A172 (cell line): ENCODE measurements at regions not wholly inside any gene's neighbourhood (a gene's known extent, or its start where the extent isn't known, plus 50 kb on each side); places are given as distances from the start of the nearest gene placed in this dataset.
A peak's percentile ranks its signal among the peaks of the same experiment; 100 is the strongest.

ENCODE experiments used
- DNase-seq: peaks from one replicate; pipeline ENCODE4 v3.0.0-alpha.2; 2015; ENCODE audit warnings: low spot score

DNA sequence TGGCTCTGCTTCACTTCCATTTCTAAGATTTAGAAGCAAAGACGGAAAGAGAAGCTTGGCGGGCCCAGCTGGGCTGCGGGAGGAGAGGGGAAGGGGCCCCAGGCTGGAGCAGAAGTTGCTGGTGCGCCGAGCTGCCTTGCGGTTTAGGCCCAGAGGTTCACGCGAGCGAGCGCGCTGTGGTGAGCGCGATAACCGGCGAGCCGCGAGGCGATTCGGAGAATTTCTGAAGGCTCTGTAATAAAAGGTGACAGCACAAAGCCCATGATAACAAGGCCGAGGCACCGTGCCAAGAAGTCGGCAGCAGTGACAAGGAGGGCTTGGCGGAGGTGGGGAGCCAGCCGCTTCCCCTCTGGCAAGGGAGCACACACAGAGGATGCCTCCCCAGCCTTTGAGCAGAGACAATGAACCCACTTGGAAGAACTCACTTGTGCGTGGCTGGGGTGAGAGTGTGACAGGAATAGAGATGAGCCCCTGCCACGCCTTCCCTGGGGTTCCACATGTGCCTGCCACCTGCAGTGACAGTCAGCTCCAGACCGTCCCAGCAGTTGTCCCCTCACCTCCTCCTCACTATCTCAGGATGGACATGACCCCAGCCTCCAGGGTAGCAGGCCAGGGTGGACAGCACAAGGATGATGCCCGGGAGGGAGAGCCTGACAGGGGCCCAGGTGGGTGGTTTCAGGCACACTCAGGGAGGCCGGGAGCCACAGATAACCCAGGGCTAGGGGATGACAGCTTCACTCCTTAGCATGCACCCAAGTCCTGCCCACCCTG is 315.2 kb downstream of the UACA start:
- no peak for DNase-seq

DNA sequence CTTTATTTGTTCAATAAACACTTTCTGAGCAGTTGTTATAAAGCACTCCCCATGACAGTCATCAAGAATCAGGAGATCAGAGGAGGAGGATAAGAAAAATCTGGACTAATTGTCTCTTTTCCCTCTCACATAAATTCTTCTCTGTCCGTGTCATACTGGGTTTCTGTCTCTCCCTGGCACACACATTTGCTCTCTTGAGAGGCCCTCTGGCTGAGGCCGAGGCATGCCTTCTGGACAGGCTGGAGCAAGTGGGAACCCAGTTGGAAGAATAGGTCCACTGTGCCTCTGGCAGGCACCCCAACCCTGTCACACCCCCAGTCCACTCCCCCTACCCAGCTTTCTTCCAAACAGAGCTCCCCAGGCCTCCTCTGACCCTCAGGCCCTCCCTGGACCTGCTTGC is 315.8 kb downstream of the UACA start:
- no peak for DNase-seq

DNA sequence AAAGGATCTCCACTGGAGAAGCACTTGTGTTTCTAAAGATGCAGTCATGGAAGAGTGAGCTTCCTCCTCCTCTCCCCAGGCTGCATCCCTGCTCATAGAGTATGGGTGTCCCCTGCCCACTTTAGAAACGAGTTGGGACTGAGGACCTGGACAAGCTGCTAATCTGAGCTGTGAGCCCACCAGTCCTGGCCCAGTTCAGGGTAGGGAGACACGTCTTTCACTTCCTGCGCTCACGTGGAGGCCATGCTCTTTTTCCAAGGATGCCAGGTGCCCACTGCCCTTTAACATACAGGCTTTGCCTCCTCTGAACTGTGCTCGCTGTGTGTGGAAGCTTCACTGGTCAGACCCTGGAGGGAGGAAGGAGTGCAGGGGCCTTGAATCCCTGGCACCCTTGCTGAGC is 316.3 kb downstream of the UACA start:
- no peak for DNase-seq

- DNase-seq, result no peak
Measured at GRCh38 chr15:70443486-70444273, 319.7 kb downstream of the UACA start.

GRCh38 chr15:70442616-70443321 is 320.6 kb downstream of the UACA start:
- DNase-seq, result no peak

- no peak for DNase-seq
Measured at GRCh38 chr15:70442211-70442610, 321.1 kb downstream of the UACA start.

- DNase-seq, result no peak
Measured at GRCh38 chr15:70440416-70441138, 322.8 kb downstream of the UACA start.

- no peak for DNase-seq
Measured at GRCh38 chr15:70439880-70440279, 323.5 kb downstream of the UACA start.

GRCh38 chr15:70439304-70439877 is 324.0 kb downstream of the UACA start:
- DNase-seq, result no peak

- no peak for DNase-seq
Measured at GRCh38 chr15:70438776-70439175, 324.6 kb downstream of the UACA start.

GRCh38 chr15:70437882-70438451 is 325.4 kb downstream of the UACA start:
- no peak for DNase-seq

GRCh38 chr15:70437089-70437488 is 326.3 kb downstream of the UACA start:
- no peak for DNase-seq

GRCh38 chr15:70436428-70436827 is 326.9 kb downstream of the UACA start:
- DNase-seq, result no peak

GRCh38 chr15:70435872-70436271 is 327.5 kb downstream of the UACA start:
- DNase-seq, result no peak

DNA sequence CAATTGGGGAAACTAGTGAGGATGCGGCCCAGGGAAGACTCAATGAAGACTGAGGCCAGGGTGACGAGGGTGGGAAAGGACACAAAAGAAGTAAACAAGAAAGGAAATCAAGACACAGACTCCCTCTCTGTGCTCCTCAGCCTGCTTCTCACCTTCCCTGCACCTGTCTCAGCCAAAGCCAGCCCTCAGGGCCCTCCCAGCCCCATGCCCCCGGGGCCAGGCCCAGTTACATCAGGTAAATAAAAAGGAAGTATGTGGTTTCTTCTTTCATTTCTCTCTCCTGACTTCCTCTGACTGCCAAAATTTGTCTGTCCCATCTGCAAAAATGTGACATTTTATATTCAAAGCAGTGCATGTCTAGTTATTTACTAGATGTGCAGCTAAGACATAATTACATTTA is 328.0 kb downstream of the UACA start:
- no peak for DNase-seq

- DNase-seq, result no peak
Measured at GRCh38 chr15:70433586-70434324, 329.6 kb downstream of the UACA start.

GRCh38 chr15:70432924-70433495 is 330.3 kb downstream of the UACA start:
- no peak for DNase-seq

DNA sequence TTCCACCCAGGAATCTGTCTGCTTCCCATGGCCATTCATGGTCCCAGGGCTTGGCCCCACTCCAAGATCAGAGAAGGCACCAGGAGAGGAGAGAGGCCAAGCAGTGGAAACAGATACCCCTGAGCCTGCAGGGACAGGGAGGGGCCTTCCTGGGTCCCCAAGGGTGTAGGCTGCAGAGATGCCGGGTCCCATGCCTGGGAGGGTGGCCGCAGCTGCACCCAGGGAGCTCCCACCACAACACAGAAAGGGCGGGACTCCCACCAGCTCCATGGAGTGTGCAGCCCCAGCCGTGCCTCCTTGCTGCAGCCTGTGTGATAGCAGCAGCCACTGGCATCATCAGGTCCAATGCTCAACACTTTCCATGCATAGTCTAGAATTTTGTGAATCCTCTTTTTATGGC is 331.5 kb downstream of the UACA start:
- DNase-seq, result no peak

- DNase-seq, result peak; percentile 8
Measured at GRCh38 chr15:70430069-70430468, 332.4 kb upstream of the TLE3 start.

GRCh38 chr15:70429056-70429722 is 331.5 kb upstream of the TLE3 start:
- no peak for DNase-seq
